G401 (cell line): ENCODE measurements at regions not wholly inside any gene's neighbourhood (a gene's known extent, or its start where the extent isn't known, plus 50 kb on each side); places are given as distances from the start of the nearest gene placed in this dataset.

Experiments used
- DNase-seq: peaks from one replicate; pipeline ENCODE4 v3.0.0-alpha.2; 2015; ENCODE audit warnings: low spot score
- in situ Hi-C: cut with HindIII; loops from 2 replicates; pipeline ENCODE4 v1.10.0; 2016; ENCODE audit warnings: low sequenced_read_pairs, mixed read lengths

DNA sequence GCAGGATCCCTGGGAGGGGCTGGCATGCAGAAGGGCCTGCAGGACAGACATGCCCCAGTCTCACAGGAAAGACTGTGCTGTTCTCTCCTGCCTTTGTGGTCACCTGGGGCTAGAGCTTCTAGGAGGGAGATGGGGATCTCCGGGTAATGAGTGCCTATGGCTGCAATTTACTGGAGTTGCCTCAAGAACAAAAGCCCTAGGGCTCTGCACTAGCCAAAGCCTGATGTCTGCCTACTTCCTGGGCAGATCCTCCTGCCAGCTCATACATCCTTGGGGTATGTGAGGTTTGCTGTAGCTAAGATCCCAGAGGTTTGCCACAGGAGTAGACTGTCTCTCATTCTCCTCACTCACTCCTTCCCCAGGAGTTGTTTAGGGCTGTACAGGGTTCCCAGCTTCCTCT lies 106.9 kb upstream of the PPFIA2 start:
- in situ Hi-C loops, result no loop called here
- no peak for DNase-seq

GRCh38 chr12:81863406-81863805 lies 104.3 kb upstream of the PPFIA2 start:
- in situ Hi-C loops, result no loop called here
- DNase-seq, result no peak

- no peak for DNase-seq
- in situ Hi-C loops, result no loop called here
These were observed 100.4 kb upstream of the PPFIA2 start for GRCh38 chr12:81859521-81859920.

- in situ Hi-C loops, result no loop called here
- DNase-seq, result no peak
These were observed 84.4 kb upstream of the PPFIA2 start for GRCh38 chr12:81843599-81843998.

DNA sequence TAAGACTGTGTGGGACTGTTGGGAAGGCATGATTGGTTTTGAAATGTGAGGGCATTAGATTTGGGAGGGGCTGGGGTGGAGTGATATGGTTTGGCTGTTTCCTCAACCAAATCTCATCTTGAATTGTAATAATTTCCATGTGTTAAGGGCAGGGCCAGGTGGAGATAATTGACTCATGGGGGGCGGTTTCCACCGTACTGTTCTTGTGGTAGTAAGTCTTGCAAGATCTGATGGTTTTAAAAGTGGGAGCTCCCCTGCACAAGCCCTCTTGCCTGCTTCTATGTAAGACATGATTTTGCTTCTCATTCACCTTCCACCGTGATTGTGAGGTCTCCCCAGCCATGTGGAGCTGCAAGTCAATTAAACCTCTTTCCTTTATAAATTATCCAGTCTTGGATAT lies 76.6 kb upstream of the PPFIA2 start:
- no peak for DNase-seq
- in situ Hi-C loops, result no loop called here

DNA sequence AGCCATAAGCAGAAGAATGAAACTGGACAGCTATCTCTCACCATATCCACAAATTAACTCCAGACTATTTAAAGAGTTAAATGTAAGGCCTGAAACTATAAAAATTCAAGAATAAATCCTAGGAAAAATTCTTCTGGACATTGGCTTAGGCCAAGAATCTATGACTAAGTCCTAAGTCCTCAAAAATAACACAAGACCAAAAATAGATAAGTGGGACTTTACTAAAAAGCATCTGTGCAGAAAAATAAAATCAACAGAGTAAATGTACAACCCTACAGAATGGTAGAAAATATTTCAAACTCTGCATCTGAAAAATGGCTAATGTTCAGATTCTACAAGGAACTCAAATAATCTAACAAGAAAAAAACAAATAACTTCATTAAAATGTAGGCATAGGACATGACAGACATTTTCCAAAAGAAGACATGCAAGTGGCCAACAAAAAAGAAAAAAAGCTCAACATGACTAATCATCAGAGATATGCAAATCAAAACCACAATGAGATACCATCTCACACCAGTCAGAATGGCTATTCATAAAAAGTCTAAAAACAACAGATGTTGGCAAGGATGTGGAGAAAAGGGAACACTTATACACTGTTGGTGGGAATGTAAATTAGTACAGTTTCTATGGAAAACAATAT lies 61.0 kb upstream of the PPFIA2 start:
- in situ Hi-C loops, result no loop called here
- no peak for DNase-seq

DNA sequence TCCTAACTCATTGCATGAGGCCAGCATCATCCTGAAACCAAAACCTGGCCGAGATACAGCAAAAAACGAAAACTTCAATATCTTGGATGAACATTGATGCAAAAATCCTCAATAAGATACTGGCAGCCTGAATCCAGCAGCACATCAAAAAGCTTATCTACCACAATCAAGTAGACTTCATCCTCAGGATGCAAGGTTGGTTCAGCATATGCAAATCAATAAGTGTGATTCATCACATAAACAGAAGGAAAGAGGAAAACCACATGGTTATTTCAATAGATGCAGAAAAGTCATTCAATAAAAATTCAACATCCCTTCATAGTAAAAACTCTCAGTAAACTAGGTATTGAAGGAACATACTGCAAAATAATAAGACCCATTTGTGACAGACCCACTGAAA lies 56.5 kb upstream of the PPFIA2 start:
- no peak for DNase-seq
- in situ Hi-C loops, result no loop called here

DNA sequence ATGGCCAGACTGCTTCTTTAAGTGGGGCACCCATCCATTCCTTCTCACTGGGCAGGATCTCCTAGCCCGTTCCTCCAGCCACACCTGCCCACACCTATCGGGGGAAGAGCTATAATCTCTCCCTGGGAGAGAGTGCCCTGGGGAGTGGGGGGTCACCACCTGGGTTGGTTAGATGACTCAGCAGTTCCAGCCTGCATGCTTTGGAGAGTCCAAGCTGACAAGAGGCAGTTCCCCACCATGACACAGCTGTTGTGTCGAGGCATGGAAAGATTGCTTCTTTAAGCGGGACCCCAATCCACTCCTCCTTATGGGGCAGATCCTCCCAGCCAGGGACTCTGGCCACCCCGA lies 52.6 kb upstream of the PPFIA2 start:
- in situ Hi-C loops, result no loop called here
- DNase-seq, result no peak

DNA sequence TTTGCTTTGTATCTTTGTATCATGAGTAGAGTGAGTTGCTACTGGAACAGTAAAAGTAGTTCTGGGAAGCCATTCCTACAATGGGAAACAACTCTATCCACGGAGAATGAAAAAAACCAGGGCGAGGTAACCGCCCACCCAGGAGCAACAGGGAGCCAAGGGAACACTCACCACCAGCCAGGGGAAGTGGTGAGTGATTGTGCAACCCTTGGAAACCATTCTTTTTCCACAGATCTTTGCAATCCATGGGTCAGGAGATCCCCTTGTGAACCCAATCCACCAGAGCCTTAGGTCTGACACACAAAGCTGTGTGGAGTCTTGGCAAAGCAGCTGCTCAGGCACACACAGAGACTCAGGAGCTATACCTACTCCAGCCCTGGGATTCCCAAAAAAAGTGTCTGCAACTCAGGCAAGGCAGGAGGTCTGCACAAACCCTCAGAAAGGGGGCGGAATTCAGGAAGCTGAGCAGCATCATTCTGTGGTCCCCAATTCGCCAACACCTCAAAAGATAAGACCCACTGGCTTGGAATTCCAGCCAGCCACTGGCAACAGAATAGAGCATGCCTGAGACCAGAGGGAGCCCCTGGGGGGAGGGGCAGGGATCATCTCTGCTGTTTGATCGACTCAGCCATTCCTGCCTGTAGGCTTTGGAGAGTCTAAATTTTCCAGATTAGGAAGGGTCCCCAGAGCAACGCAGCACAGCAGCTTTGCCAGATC lies 52.1 kb upstream of the PPFIA2 start:
- DNase-seq, result no peak
- in situ Hi-C loops, result no loop called here

DNA sequence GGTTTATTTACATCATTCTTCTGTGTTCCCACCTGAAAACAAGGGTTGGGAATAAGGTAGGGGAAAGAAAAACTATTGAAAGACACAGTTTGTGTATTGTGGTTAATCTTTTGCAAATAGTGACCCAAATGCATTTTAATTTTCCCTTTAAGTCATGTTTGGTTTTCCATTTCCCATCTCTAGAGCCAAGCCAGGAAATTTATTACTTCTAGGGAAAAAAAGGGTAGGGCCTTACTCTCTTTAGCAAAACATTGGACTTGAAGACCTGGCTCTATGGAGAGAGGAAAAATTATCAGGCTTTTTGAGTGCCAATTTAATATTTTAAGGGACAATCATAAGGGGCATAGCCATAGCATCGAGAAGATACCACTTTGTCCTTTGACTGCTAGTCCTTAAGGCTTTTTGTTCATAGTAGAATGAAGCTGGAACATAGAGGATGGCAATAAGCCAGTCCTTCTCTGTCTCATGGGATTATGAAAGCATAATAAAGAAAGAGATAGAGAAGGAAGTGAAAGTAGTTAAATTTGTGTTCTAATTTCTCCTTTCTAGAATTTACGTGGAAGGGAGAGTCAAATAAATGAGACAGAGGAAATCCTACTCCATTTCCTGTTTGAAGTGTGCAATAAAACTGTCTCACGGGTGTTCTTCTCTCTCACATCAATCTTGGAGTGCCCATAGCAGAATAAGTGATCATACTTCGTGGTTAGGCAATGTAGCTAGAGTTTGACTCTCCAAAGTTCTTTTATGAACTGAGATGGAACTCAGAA lies 50.9 kb upstream of the PPFIA2 start:
- DNase-seq, result no peak
- in situ Hi-C loops, result no loop called here

GRCh38 chr12:81809113-81809777 lies 50.1 kb upstream of the PPFIA2 start:
- DNase-seq, result no peak
- in situ Hi-C loops, result no loop called here
